ENCODE measurements at regions not wholly inside any gene's neighbourhood (a gene's known extent, or its start where the extent isn't known, plus 50 kb on each side); places are given as distances from the start of the nearest gene placed in this dataset.
A peak's percentile ranks its signal among the peaks of the same experiment; 100 is the strongest.

DNA sequence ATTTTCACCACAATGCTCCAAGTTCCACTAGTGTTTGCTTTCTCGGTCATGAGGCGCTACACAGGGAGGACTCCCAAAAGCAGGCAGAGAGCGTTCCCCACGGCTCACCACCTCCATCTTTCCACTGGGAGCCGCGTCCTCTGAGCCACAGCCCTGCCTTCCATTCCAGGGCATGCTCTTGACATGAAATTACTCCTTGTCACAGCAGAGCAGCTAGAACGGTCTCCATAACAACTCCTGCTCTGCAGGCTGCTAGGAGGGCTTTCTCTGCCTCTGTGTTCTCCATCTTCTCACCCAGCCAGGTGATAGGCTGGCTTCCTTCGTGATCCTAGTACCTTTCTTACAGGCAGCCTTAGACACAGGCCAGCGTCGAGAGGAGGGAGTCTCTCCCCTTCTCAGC lies 171.8 kb upstream of the UBL3 start:
- DNase-seq (no peak), ATAC-seq (no peak)
- 86 to 89% methylated on average over 10 of the region's 10 CpGs for WGBS, 2 donors
- H3K27ac ChIP-seq, result no peak overlapping the region
- peaks cover 0 to 17% (median 0%) of the 10 kb centered on the region in 7 donors for H3K27me3 ChIP-seq
- no peaks in the 10 kb centered on the region for H3K9me3 ChIP-seq
- no peak overlapping the region for H3K4me3 ChIP-seq
- peaks cover 0 to 5% (median 0%) of the 10 kb centered on the region in 9 donors for H3K4me1 ChIP-seq
- intact Hi-C loops (cut with DNase I), result no loop called here
- no peaks in the 10 kb centered on the region for H3K36me3 ChIP-seq
- TF ChIP-seq CTCF (IDR thresholded peaks at IDR 0.05), result no peak

- DNase-seq (no peak), ATAC-seq (no peak)
- Histone ChIP-seq H3K9me3 (no peaks in the 10 kb centered on the region), H3K4me1 (peaks cover 0 to 5% (median 0%) of the 10 kb centered on the region in 9 donors), H3K27ac (no peak overlapping the region), H3K4me3 (no peak overlapping the region), H3K27me3 (peaks cover 0 to 17% (median 0%) of the 10 kb centered on the region in 7 donors), H3K36me3 (no peaks in the 10 kb centered on the region)
- WGBS, 2 donors, result 73 to 80% methylated on average over 2 of the region's 2 CpGs
- no peak for TF ChIP-seq CTCF (IDR thresholded peaks at IDR 0.05)
- intact Hi-C loops (cut with DNase I), result no loop called here
Observed at GRCh38 chr13:30021611-30022010, 171.2 kb upstream of the UBL3 start.

DNA sequence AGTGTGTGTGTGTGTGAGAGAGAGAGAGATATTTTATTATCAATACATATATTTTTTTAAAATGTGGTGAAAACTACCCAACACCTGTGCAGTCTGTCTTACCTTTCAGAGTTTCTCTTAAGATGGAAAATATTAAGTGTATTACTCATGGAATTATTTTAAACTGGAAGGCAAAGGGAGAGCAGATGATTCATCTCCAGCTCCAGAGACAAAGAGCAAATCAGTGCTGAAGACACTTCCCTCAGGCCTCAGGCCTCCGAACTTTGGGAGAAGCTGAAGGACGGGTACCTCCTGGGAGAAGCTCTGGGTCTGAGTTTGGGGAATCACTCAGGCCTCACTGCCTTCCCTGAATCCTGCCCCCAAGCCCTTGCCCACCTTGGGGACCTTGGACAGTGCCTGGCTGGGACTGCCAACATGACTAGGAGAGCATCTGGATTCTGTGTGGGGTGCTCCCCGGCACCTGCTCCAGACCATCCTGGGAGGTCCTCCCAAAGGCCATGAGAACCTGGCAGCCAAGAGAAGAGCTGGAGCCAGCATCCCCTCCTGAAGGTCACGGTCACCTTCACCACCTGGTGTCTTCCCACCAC lies 170.4 kb upstream of the UBL3 start:
- Histone ChIP-seq H3K27ac (no peak overlapping the region), H3K4me1 (peaks cover 0 to 5% (median 0%) of the 10 kb centered on the region in 9 donors), H3K9me3 (no peaks in the 10 kb centered on the region), H3K4me3 (no peak overlapping the region), H3K36me3 (no peaks in the 10 kb centered on the region), H3K27me3 (peaks cover 0 to 17% (median 0%) of the 10 kb centered on the region in 7 donors)
- intact Hi-C loops (cut with DNase I), result no loop called here
- no peak for ATAC-seq
- TF ChIP-seq CTCF (IDR thresholded peaks at IDR 0.05), result no peak
- 88 to 93% methylated on average over 4 of the region's 4 CpGs for WGBS, 2 donors
- no peak for DNase-seq

- WGBS, 2 donors, result 35 to 38% methylated on average over 15 of the region's 15 CpGs
- intact Hi-C loops (cut with DNase I), result no loop called here
- no peaks in the 10 kb centered on the region for H3K36me3 ChIP-seq
- DNase-seq, result no peak
- no peak for TF ChIP-seq CTCF (IDR thresholded peaks at IDR 0.05)
- H3K4me3 ChIP-seq, result no peak overlapping the region
- H3K27me3 ChIP-seq, result peaks cover 0 to 11% (median 0%) of the 10 kb centered on the region in 7 donors
- H3K9me3 ChIP-seq, result no peaks in the 10 kb centered on the region
- ATAC-seq, result peak in 4 of 8 donors; percentile 40 to 66 (median 58)
- no peak overlapping the region for H3K27ac ChIP-seq
- peaks cover 0 to 5% (median 0%) of the 10 kb centered on the region in 9 donors for H3K4me1 ChIP-seq
Observed at GRCh38 chr13:30019648-30020626, 169.5 kb upstream of the UBL3 start.
